Hepatocyte (in vitro differentiated cells): ENCODE measurements at regions not wholly inside any gene's neighbourhood (a gene's known extent, or its start where the extent isn't known, plus 50 kb on each side); places are given as distances from the start of the nearest gene placed in this dataset.

ENCODE experiments used
- DNase-seq: peaks from one replicate; pipeline ENCODE4 v3.0.0-alpha.2; 2016; ENCODE audit warnings: low spot score
- H2AFZ ChIP-seq: fragments of 200-600 bp; sonication (generic); 2 replicates; pipeline ENCODE4 v1.6.0; 2016; ENCODE audit warnings: antibody characterized with exemption, mild to moderate bottlenecking
- H3K27ac ChIP-seq: fragments of 200-600 bp; sonication (generic); 2 replicates; pipeline ENCODE4 v1.5.1; 2016; ENCODE audit warnings: mild to moderate bottlenecking
- H3K27me3 ChIP-seq: fragments of 200-600 bp; sonication (generic); 2 replicates; pipeline ENCODE4 v1.6.1; 2016
- H3K36me3 ChIP-seq: fragments of 200-600 bp; sonication (generic); replicated peaks from 2 replicates; pipeline ENCODE4 v1.5.1; 2016; ENCODE audit warnings: low read depth; ENCODE audit not compliant: insufficient read depth
- H3K4me1 ChIP-seq: fragments of 200-600 bp; sonication (generic); 2 replicates; pipeline ENCODE4 v1.5.1; 2016; ENCODE audit warnings: mild to moderate bottlenecking, moderate library complexity; ENCODE audit not compliant: insufficient read depth
- H3K4me2 ChIP-seq: fragments of 200-600 bp; sonication (generic); 2 replicates; pipeline ENCODE4 v1.6.0; 2016
- H3K4me3 ChIP-seq: fragments of 200-600 bp; sonication (generic); 2 replicates; pipeline ENCODE4 v1.5.1; 2016; ENCODE audit warnings: mild to moderate bottlenecking
- H3K79me2 ChIP-seq: fragments of 200-600 bp; sonication (generic); 2 replicates; pipeline ENCODE4 v1.6.0; 2017; ENCODE audit warnings: mild to moderate bottlenecking
- H3K9me2 ChIP-seq: fragments of 200-600 bp; sonication (generic); replicated peaks from 2 replicates; pipeline ENCODE4 v1.6.0; 2017; ENCODE audit warnings: mild to moderate bottlenecking; ENCODE audit not compliant: insufficient read depth
- H3K9me3 ChIP-seq: fragments of 200-600 bp; sonication (generic); 2 replicates; pipeline ENCODE4 v1.5.1; 2016; ENCODE audit warnings: low read depth, mild to moderate bottlenecking
- H4K20me1 ChIP-seq: fragments of 200-600 bp; sonication (generic); 2 replicates; pipeline ENCODE4 v1.6.0; 2016; ENCODE audit warnings: mild to moderate bottlenecking; ENCODE audit not compliant: insufficient read depth, poor library complexity, severe bottlenecking
- CTCF ChIP-seq: fragments of 200-600 bp; sonication (generic); IDR thresholded peaks from 2 replicates; pipeline ENCODE4 v1.5.1; 2016; ENCODE audit warnings: antibody characterized with exemption, mild to moderate bottlenecking; ENCODE audit not compliant: poor library complexity
- EZH2 ChIP-seq: fragments of 200-600 bp; sonication (generic); IDR thresholded peaks from 2 replicates; pipeline ENCODE4 v1.6.1; 2016; ENCODE audit warnings: antibody characterized with exemption, mild to moderate bottlenecking, borderline replicate concordance
- EZH2phosphoT487 ChIP-seq: fragments of 200-600 bp; sonication (generic); IDR thresholded peaks from one replicate; pipeline ENCODE4 v1.6.1; 2018; ENCODE audit warnings: antibody characterized with exemption, mild to moderate bottlenecking, low read depth, moderate library complexity; ENCODE audit not compliant: unreplicated experiment, severe bottlenecking
- WGBS: methylation state at CpG from one replicate; pipeline ENCODE4 v1.1.6; 2016; ENCODE audit warnings: low lambda C conversion rate; ENCODE audit errors: missing lambda C conversion rate; 5-methylcytosine and 5-hydroxymethylcytosine counted together

- DNase-seq, result no peak
- Histone ChIP-seq H3K79me2 (no peaks in the 10 kb centered on the region), H3K4me1 (no peaks in the 10 kb centered on the region), H3K9me2 (no peaks in the 10 kb centered on the region), H3K36me3 (no peaks in the 10 kb centered on the region), H4K20me1 (no peaks in the 10 kb centered on the region), H2AFZ (no peak overlapping the region), H3K4me2 (no peak overlapping the region), H3K27me3 (no peaks in the 10 kb centered on the region), H3K9me3 (no peaks in the 10 kb centered on the region), H3K4me3 (no peak overlapping the region), H3K27ac (no peak overlapping the region)
- WGBS, result 91% methylated on average over 10 of the region's 10 CpGs
- TF ChIP-seq EZH2phosphoT487 (no peak), EZH2 (no peak), CTCF (no peak)
These were observed 1374.9 kb downstream of the BRD1 start for GRCh38 chr22:48452766-48453165.

- Histone ChIP-seq H3K4me1 (no peaks in the 10 kb centered on the region), H3K4me3 (no peak overlapping the region), H4K20me1 (no peaks in the 10 kb centered on the region), H3K4me2 (no peak overlapping the region), H3K27me3 (no peaks in the 10 kb centered on the region), H3K9me2 (no peaks in the 10 kb centered on the region), H2AFZ (no peak overlapping the region), H3K27ac (no peak overlapping the region), H3K9me3 (no peaks in the 10 kb centered on the region), H3K36me3 (no peaks in the 10 kb centered on the region), H3K79me2 (no peaks in the 10 kb centered on the region)
- 92% methylated on average over 11 of the region's 11 CpGs for WGBS
- no peak for DNase-seq
- TF ChIP-seq EZH2 (no peak), CTCF (no peak), EZH2phosphoT487 (no peak)
These were observed 1375.8 kb downstream of the BRD1 start for GRCh38 chr22:48451891-48452290.

GRCh38 chr22:48450188-48450825, 1377.4 kb downstream of the BRD1 start:
- TF ChIP-seq EZH2phosphoT487, result no peak
- TF ChIP-seq CTCF, result no peak
- TF ChIP-seq EZH2, result no peak
- H3K4me2 ChIP-seq, result no peak overlapping the region
- H2AFZ ChIP-seq, result no peak overlapping the region
- no peaks in the 10 kb centered on the region for H3K9me3 ChIP-seq
- no peaks in the 10 kb centered on the region for H4K20me1 ChIP-seq
- H3K9me2 ChIP-seq, result no peaks in the 10 kb centered on the region
- H3K27me3 ChIP-seq, result no peaks in the 10 kb centered on the region
- no peak overlapping the region for H3K4me3 ChIP-seq
- no peaks in the 10 kb centered on the region for H3K4me1 ChIP-seq
- no peaks in the 10 kb centered on the region for H3K79me2 ChIP-seq
- no peak overlapping the region for H3K27ac ChIP-seq
- no peak for DNase-seq
- H3K36me3 ChIP-seq, result no peaks in the 10 kb centered on the region
- WGBS, result 92% methylated on average over 11 of the region's 13 CpGs
